Tibial artery (tissue), 4 donors: ENCODE measurements at regions not wholly inside any gene's neighbourhood (a gene's known extent, or its start where the extent isn't known, plus 50 kb on each side); places are given as distances from the start of the nearest gene placed in this dataset.
"Not testable (repeated sequence)": the region's sequence is repeated elsewhere in the genome, so short reads cannot be mapped to it uniquely, and the experiment has no call there.

Source experiments
- DNase-seq, 2 donors: peaks; one replicate each; pipeline ENCODE4 v3.0.0-alpha.2; 2019
- H3K27ac ChIP-seq, 2 donors: fragments of 200-600 bp; sonication (generic) in 1 of 2; 1 replicate in 1 of 2; 2 replicates in 1 of 2; pipeline ENCODE4 v1.5.1; 2018 to 2019; ENCODE audit warnings: mild to moderate bottlenecking in 1 of 2
- H3K27me3 ChIP-seq, 2 donors: fragments of 200-600 bp; sonication (generic) in 1 of 2; one replicate each; pipeline versions ENCODE4 v1.5.1 to v1.6.0; 2016 to 2019
- H3K36me3 ChIP-seq, 3 donors: fragments of 200-600 bp; sonication (generic) in 2 of 3; one replicate each; pipeline ENCODE4 v1.5.1; 2016 to 2019; ENCODE audit warnings: mild to moderate bottlenecking in 2 of 3
- H3K4me1 ChIP-seq, 4 donors: fragments of 200-600 bp; sonication (generic) in 2 of 4; 1 replicate in 3 of 4; 2 replicates in 1 of 4; pipeline ENCODE4 v1.5.1; 2016 to 2019
- H3K4me3 ChIP-seq, 2 donors: fragments of 200-600 bp; sonication (generic) in 1 of 2; 1 replicate in 1 of 2; 2 replicates in 1 of 2; pipeline ENCODE4 v1.5.1; 2018 to 2019; ENCODE audit warnings: mild to moderate bottlenecking in 2 of 2
- H3K9me3 ChIP-seq, 3 donors: fragments of 200-600 bp; sonication (generic) in 1 of 3; one replicate each; pipeline ENCODE4 v1.5.1; 2016 to 2019
- intact Hi-C: fragments of 100-400 bp; cut with DNase I; formaldehyde crosslinking; loops from one replicate; pipeline ENCODE4 v1.15.0; 2023; ENCODE audit warnings: low total_unique reads
- TF ChIP-seq, protein P1 (sequence below), 2 experiments: fragments of 200-600 bp in 1 of 2; fragments of 450-650 bp in 1 of 2; IDR thresholded peaks; one replicate each; pipeline ENCODE4 v1.5.1; 2017 to 2019; ENCODE audit warnings: antibody characterized with exemption in 2 of 2, mild to moderate bottlenecking in 1 of 2, moderate library complexity in 1 of 2

DNA sequence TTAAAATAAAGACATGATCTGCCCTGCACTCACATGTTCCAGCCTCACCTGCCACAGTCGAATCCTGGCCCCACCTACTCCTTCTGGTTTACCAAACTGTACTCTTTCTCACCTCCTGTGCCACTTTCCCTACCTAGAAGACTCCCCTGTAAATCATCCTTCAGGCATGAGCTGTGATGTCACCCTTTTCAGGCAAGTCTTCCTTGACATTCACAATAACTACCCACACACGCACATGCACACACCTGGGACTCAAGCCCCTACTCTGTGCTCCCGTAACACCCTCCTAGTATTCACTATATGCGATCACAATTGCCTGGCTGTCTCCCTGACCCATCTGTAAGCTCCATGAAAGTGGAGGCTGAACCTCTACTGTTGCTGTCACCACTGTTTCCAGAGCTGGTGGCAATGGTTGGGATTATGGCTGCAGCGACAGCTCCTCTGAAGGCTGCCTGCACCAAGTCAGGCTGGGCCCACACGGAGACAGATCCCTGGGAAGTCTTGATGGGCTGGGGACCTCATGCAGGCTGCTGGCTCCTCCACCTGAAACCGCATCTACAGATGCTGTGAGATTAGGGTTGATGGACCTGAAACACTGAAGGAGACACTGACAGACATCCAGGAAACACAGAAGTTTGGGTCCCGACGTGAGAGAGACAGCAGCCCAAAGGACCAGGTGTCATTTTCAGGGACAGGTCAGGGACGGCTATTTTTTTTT is 611.1 kb downstream of the UQCRFS1 start:
- peaks cover 0 to 7% (median 5%) of the 10 kb centered on the region in 3 donors for H3K9me3 ChIP-seq
- H3K27ac ChIP-seq, result no peak overlapping the region
- TF ChIP-seq, protein P1, sequence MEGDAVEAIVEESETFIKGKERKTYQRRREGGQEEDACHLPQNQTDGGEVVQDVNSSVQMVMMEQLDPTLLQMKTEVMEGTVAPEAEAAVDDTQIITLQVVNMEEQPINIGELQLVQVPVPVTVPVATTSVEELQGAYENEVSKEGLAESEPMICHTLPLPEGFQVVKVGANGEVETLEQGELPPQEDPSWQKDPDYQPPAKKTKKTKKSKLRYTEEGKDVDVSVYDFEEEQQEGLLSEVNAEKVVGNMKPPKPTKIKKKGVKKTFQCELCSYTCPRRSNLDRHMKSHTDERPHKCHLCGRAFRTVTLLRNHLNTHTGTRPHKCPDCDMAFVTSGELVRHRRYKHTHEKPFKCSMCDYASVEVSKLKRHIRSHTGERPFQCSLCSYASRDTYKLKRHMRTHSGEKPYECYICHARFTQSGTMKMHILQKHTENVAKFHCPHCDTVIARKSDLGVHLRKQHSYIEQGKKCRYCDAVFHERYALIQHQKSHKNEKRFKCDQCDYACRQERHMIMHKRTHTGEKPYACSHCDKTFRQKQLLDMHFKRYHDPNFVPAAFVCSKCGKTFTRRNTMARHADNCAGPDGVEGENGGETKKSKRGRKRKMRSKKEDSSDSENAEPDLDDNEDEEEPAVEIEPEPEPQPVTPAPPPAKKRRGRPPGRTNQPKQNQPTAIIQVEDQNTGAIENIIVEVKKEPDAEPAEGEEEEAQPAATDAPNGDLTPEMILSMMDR (IDR thresholded peaks at IDR 0.05), result no peak
- H3K36me3 ChIP-seq, result no peaks in the 10 kb centered on the region
- H3K27me3 ChIP-seq, result peaks cover 0 to 3% of the 10 kb centered on the region in 2 donors
- H3K4me1 ChIP-seq, result no peaks in the 10 kb centered on the region
- no peak for DNase-seq
- no peak overlapping the region for H3K4me3 ChIP-seq
- intact Hi-C loops, result no loop called here

DNA sequence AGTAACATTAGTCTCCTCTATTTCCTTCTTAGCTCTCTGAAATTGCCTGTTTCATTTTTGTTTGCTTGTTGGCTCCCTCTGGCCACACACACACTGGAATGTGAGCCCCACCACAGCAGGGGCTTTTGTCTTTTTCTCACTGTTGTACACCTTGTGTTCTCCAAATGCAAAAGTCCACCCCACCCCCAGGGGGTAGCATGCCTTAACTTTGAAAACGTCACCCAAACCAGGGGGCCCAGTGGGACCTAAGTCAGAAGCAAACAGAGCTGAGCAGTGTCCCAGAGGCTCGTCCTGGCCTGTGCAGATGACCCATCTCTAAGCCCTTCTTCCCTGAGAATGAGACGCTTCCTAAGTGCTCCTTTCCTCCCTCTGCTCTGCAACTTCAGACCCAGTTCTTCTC is 614.1 kb downstream of the UQCRFS1 start:
- Histone ChIP-seq H3K27me3 (peaks cover 0 to 3% of the 10 kb centered on the region in 2 donors), H3K27ac (no peak overlapping the region), H3K36me3 (no peaks in the 10 kb centered on the region), H3K4me3 (no peak overlapping the region), H3K4me1 (no peaks in the 10 kb centered on the region), H3K9me3 (no peaks in the 10 kb centered on the region)
- TF ChIP-seq, protein P1 (IDR thresholded peaks at IDR 0.05), result no peak
- no peak for DNase-seq
- intact Hi-C loops, result no loop called here

DNA sequence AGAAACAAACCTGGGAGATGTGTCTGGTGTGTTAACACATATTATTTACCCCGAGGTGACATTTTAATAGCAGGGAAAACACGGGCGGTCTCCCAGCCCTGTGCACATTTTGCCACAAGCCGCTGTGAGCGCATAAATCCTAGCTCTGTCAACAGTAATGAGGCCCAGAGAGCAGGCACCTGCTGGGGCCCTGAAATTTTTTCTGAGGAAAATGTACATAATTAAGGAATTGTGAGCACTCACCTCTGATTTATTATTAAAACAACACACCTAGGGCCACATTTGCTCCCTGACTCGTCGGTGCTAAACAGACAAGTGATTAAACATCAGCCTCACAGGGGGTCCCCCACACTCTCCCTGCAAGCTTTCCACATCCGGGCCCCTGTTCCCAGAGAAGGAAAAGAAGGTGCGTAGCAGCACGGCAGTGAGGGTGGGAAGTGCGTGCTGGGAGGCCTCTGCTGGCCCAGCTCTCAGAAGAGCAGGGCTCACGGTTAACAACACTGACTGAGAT is 616.3 kb downstream of the UQCRFS1 start:
- TF ChIP-seq, protein P1 (IDR thresholded peaks at IDR 0.05), result no peak
- Histone ChIP-seq H3K4me1 (no peaks in the 10 kb centered on the region), H3K9me3 (no peaks in the 10 kb centered on the region), H3K4me3 (no peak overlapping the region), H3K27me3 (peaks cover 0 to 3% of the 10 kb centered on the region in 2 donors), H3K36me3 (no peaks in the 10 kb centered on the region), H3K27ac (no peak overlapping the region)
- no peak for DNase-seq
- intact Hi-C loops, result no loop called here

DNA sequence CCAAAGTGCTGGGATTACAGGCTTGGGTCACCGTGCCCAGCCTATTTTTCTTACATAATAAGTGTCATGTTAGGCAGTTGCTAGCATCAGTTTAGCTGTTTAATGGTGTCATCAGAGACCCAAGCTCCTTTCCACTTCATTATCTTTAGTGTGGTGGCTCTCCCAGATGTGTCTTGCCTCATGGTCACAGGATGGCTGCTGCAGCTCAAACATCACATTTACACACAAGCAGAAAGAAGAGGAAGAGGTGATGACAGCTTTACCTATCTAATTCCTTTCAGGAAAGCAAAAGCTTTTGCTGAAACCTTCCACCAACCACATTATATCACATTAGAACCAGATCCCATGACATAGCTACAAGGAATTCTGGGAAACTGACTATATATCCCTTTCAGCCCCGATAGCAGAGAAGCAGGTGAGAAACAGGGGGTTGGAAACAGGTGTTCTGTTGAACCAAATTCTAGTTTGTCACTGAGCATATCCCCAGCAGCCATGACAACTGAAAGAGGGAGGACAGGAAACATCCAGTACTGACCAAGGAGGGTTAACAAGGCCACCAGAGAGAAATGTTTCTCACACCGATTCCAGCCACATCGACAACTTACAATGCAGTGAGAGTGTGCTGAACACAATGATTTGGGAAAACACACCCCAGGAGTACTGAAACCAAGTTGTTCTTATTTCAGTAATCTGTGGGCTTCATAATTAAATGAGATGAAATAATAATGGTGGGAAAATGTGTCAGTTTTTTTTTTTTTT is 617.0 kb downstream of the UQCRFS1 start:
- intact Hi-C loops, result no loop called here
- no peak for DNase-seq
- Histone ChIP-seq H3K4me3 (no peak overlapping the region), H3K36me3 (no peaks in the 10 kb centered on the region), H3K27me3 (peaks cover 0 to 3% of the 10 kb centered on the region in 2 donors), H3K27ac (no peak overlapping the region), H3K9me3 (no peaks in the 10 kb centered on the region), H3K4me1 (no peaks in the 10 kb centered on the region)
- TF ChIP-seq, protein P1 (IDR thresholded peaks at IDR 0.05), result no peak

DNA sequence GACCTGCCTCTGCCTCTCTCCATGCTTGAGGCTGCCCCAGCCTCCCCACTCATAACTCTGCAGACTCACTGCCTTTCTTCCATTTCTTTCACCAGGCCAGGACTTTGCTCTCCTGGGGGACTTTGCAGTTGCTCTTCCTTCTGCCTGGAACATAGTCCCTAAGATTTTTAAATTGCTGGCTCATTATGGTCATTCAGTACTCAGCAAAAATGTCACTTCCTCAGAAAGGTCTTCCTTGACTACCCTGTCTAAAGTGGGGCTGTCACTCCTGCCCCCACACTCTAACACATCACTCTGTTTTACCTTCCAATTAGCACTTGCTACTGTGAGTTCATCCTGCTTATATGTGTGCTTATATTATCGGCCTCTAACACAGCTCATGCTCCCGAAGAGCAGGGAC is 618.2 kb downstream of the UQCRFS1 start:
- no peaks in the 10 kb centered on the region for H3K4me1 ChIP-seq
- no peaks in the 10 kb centered on the region for H3K9me3 ChIP-seq
- intact Hi-C loops, result no loop called here
- no peak overlapping the region for H3K27ac ChIP-seq
- H3K36me3 ChIP-seq, result no peaks in the 10 kb centered on the region
- no peak overlapping the region for H3K4me3 ChIP-seq
- TF ChIP-seq, protein P1 (IDR thresholded peaks at IDR 0.05), result no peak
- H3K27me3 ChIP-seq, result peaks cover 0 to 3% of the 10 kb centered on the region in 2 donors
- no peak for DNase-seq

DNA sequence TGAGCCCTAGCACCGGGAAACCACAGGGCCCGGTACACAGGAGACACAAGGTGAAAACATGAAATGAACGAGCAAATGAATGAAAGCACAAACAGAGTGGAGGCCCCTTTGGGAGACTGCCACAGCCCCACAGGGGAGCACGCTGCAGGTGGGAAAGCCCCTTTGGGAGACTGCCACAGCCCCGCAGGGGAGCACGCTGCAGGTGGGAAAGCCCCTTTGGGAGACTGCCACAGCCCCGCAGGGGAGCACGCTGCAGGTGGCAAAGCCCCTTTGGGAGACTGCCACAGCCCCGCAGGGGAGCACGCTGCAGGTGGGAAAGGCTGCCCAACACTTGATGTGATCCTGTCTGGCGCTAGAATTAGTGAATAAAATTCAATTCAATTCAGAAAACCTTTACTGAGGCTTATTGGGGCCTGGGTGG is 623.0 kb downstream of the UQCRFS1 start:
- intact Hi-C loops, DNase-seq, H3K36me3 ChIP-seq, H3K4me3 ChIP-seq, H3K27me3 ChIP-seq, H3K4me1 ChIP-seq, H3K9me3 ChIP-seq, H3K27ac ChIP-seq: not testable (repeated sequence)
